ENCODE measurements at regions not wholly inside any gene's neighbourhood (a gene's known extent, or its start where the extent isn't known, plus 50 kb on each side); places are given as distances from the start of the nearest gene placed in this dataset.

GRCh38 chr13:91207261-91207660 lies 140.2 kb upstream of the MIR17HG start:
- H3K27me3 Mint-ChIP-seq, result no peaks in the 10 kb centered on the region
- peaks cover 8% of the 10 kb centered on the region for H3K9me3 Mint-ChIP-seq
- no peak for TF ChIP-seq CTCF (conservative IDR thresholded peaks at IDR 0.05)
- H3K4me3 Mint-ChIP-seq, result no peak overlapping the region
- no peak for DNase-seq (ENCODE audit: extremely low spot score, unreplicated experiment)
- H3K36me3 Mint-ChIP-seq, result no peaks in the 10 kb centered on the region
- peaks cover 3% of the 10 kb centered on the region for H3K4me1 Mint-ChIP-seq (ENCODE audit: unreplicated experiment)
- no peak overlapping the region for H3K27ac Mint-ChIP-seq

- Mint-ChIP-seq H3K27ac (no peak overlapping the region), H3K36me3 (no peaks in the 10 kb centered on the region)
Measured at GRCh38 chr13:91211510-91211909, 136.0 kb upstream of the MIR17HG start.

GRCh38 chr13:91212231-91212630 lies 135.3 kb upstream of the MIR17HG start:
- Mint-ChIP-seq H3K4me1 (ENCODE audit: unreplicated experiment) (peaks cover 19% of the 10 kb centered on the region), H3K36me3 (no peaks in the 10 kb centered on the region), H3K27me3 (no peaks in the 10 kb centered on the region), H3K4me3 (no peak overlapping the region), H3K27ac (no peak overlapping the region), H3K9me3 (peaks cover 19% of the 10 kb centered on the region)
- no peak for TF ChIP-seq CTCF (conservative IDR thresholded peaks at IDR 0.05)
- DNase-seq (ENCODE audit: extremely low spot score, unreplicated experiment), result no peak

More at GRCh38 chr13:91211510-91211909, 136.0 kb upstream of the MIR17HG start:
- Mint-ChIP-seq H3K27me3 (no peaks in the 10 kb centered on the region), H3K4me1 (ENCODE audit: unreplicated experiment) (peaks cover 12% of the 10 kb centered on the region), H3K9me3 (peaks cover 19% of the 10 kb centered on the region), H3K4me3 (no peak overlapping the region)
- no peak for DNase-seq (ENCODE audit: extremely low spot score, unreplicated experiment)
- no peak for TF ChIP-seq CTCF (conservative IDR thresholded peaks at IDR 0.05)

- no peak overlapping the region for H3K4me3 Mint-ChIP-seq
- H3K27ac Mint-ChIP-seq, result peak overlapping the region; percentile 44
- H3K27me3 Mint-ChIP-seq, result no peaks in the 10 kb centered on the region
- no peak for TF ChIP-seq CTCF (conservative IDR thresholded peaks at IDR 0.05)
- H3K9me3 Mint-ChIP-seq, result peaks cover 19% of the 10 kb centered on the region
- H3K4me1 Mint-ChIP-seq (ENCODE audit: unreplicated experiment), result peaks cover 25% of the 10 kb centered on the region
- no peaks in the 10 kb centered on the region for H3K36me3 Mint-ChIP-seq
- no peak for DNase-seq (ENCODE audit: extremely low spot score, unreplicated experiment)
Measured at GRCh38 chr13:91214031-91214430, 133.5 kb upstream of the MIR17HG start.

- Mint-ChIP-seq H3K9me3 (peaks cover 12% of the 10 kb centered on the region), H3K36me3 (no peaks in the 10 kb centered on the region), H3K27me3 (no peaks in the 10 kb centered on the region), H3K4me1 (ENCODE audit: unreplicated experiment) (peaks cover 25% of the 10 kb centered on the region), H3K27ac (peak overlapping the region; percentile 12), H3K4me3 (peak overlapping the region; percentile 53)
- DNase-seq (ENCODE audit: extremely low spot score, unreplicated experiment), result no peak
- TF ChIP-seq CTCF (conservative IDR thresholded peaks at IDR 0.05), result no peak
Measured at GRCh38 chr13:91216928-91217700, 130.4 kb upstream of the MIR17HG start.

Data from type B pancreatic cell (in vitro differentiated cells).